HL-60 (cell line): ENCODE measurements at regions not wholly inside any gene's neighbourhood (a gene's known extent, or its start where the extent isn't known, plus 50 kb on each side); places are given as distances from the start of the nearest gene placed in this dataset.

ENCODE experiments used
- DNase-seq, 2 experiments: peaks; one replicate each; pipeline ENCODE4 v3.0.0-alpha.2; 2010 to 2020; ENCODE audit warnings: low read depth in 1 of 2, low spot score in 1 of 2
- H3K27ac ChIP-seq: fragments of 250-450 bp; sonication (Bioruptor Pico); replicated peaks from 2 replicates; pipeline ENCODE4 v1.5.1; 2020; ENCODE audit warnings: mild to moderate bottlenecking, moderate library complexity
- H3K27me3 ChIP-seq: fragments of 250-450 bp; sonication (Bioruptor Pico); 2 replicates; pipeline ENCODE4 v1.5.1; 2021; ENCODE audit warnings: mild to moderate bottlenecking, moderate library complexity; ENCODE audit not compliant: insufficient read depth, poor library complexity, severe bottlenecking
- H3K4me3 ChIP-seq: replicated peaks from 2 replicates; pipeline ENCODE4 v1.5.1; 2011; ENCODE audit warnings: mild to moderate bottlenecking, control low read depth, low read length; ENCODE audit not compliant: insufficient read depth
- CTCF ChIP-seq: IDR thresholded peaks from one replicate; pipeline ENCODE4 v1.5.1; 2011; ENCODE audit warnings: low read length, control low read depth, inconsistent platforms; ENCODE audit not compliant: insufficient read depth
- GABPA ChIP-seq: IDR thresholded peaks from 2 replicates; pipeline ENCODE4 v1.6.1; 2012; ENCODE audit warnings: low read depth
- POLR2AphosphoS5 ChIP-seq: IDR thresholded peaks from 2 replicates; pipeline ENCODE4 v1.6.1; 2012; ENCODE audit warnings: low read depth
- REST ChIP-seq: IDR thresholded peaks from 2 replicates; pipeline ENCODE4 v1.6.1; 2012; ENCODE audit warnings: low read depth; ENCODE audit not compliant: insufficient replicate concordance
- SPI1 ChIP-seq: IDR thresholded peaks from 2 replicates; pipeline ENCODE4 v1.6.1; 2012; ENCODE audit warnings: low read depth, mild to moderate bottlenecking, borderline replicate concordance

- TF ChIP-seq CTCF (no peak), POLR2AphosphoS5 (no peak), REST (no peak), GABPA (no peak), SPI1 (no peak)
- Histone ChIP-seq H3K27ac (no peak overlapping the region), H3K27me3 (no peaks in the 10 kb centered on the region), H3K4me3 (no peak overlapping the region)
- no peak for DNase-seq
Measured at GRCh38 chr13:54647275-54647674, 1618.7 kb downstream of the OLFM4 start.

- H3K27me3 ChIP-seq: no peaks in the 10 kb centered on the region
- no peak overlapping the region for H3K4me3 ChIP-seq
- TF ChIP-seq GABPA (no peak), POLR2AphosphoS5 (no peak), SPI1 (no peak), REST (no peak), CTCF (no peak)
- no peak for DNase-seq
- H3K27ac ChIP-seq: no peak overlapping the region
Measured at GRCh38 chr13:54657588-54657987, 1629.0 kb downstream of the OLFM4 start.

GRCh38 chr13:54658771-54659170, 1630.2 kb downstream of the OLFM4 start:
- no peak for DNase-seq
- H3K27ac ChIP-seq: no peak overlapping the region
- no peaks in the 10 kb centered on the region for H3K27me3 ChIP-seq
- TF ChIP-seq POLR2AphosphoS5 (no peak), SPI1 (no peak), GABPA (no peak), CTCF (no peak), REST (no peak)
- H3K4me3 ChIP-seq: no peak overlapping the region
